GM19324 (cell line): ENCODE measurements at regions not wholly inside any gene's neighbourhood (a gene's known extent, or its start where the extent isn't known, plus 50 kb on each side); places are given as distances from the start of the nearest gene placed in this dataset.
"Not testable (repeated sequence)": the region's sequence is repeated elsewhere in the genome, so short reads cannot be mapped to it uniquely, and the experiment has no call there.

Experiments
- ATAC-seq: cut with Tn5 transposase; IDR thresholded peaks from one replicate; pipeline ENCODE4 v1.9.1; 2021; ENCODE audit warnings: mild to moderate bottlenecking, moderate library complexity; ENCODE audit not compliant: unreplicated experiment, low FRiP score

GRCh38 chr2:82339805-82340204 is 2035.3 kb upstream of the LRRTM1 start:
- ATAC-seq, result no peak

GRCh38 chr2:82333697-82334096 is 2029.1 kb upstream of the LRRTM1 start:
- no peak for ATAC-seq

GRCh38 chr2:82330155-82330554 is 2025.6 kb upstream of the LRRTM1 start:
- ATAC-seq, result no peak

- not testable (repeated sequence) for ATAC-seq
Observed at GRCh38 chr2:82326180-82326767, 2021.7 kb upstream of the LRRTM1 start.

- ATAC-seq, result no peak
Observed at GRCh38 chr2:82320296-82320695, 2015.7 kb upstream of the LRRTM1 start.

GRCh38 chr2:82317012-82317411 is 2012.5 kb upstream of the LRRTM1 start:
- no peak for ATAC-seq

GRCh38 chr2:82316586-82316985 is 2012.0 kb upstream of the LRRTM1 start:
- ATAC-seq, result no peak

- no peak for ATAC-seq
Observed at GRCh38 chr2:82314836-82315472, 2010.4 kb upstream of the LRRTM1 start.

- ATAC-seq, result no peak
Observed at GRCh38 chr2:82307511-82307910, 2003.0 kb upstream of the LRRTM1 start.

- ATAC-seq, result no peak
Observed at GRCh38 chr2:82301506-82301905, 1997.0 kb upstream of the LRRTM1 start.

GRCh38 chr2:82289446-82289845 is 1984.9 kb upstream of the LRRTM1 start:
- no peak for ATAC-seq

- no peak for ATAC-seq
Observed at GRCh38 chr2:82283075-82283474, 1978.5 kb upstream of the LRRTM1 start.

GRCh38 chr2:82282111-82282882 is 1977.7 kb upstream of the LRRTM1 start:
- no peak for ATAC-seq

GRCh38 chr2:82279367-82279766 is 1974.8 kb upstream of the LRRTM1 start:
- no peak for ATAC-seq

GRCh38 chr2:82278416-82278815 is 1973.9 kb upstream of the LRRTM1 start:
- ATAC-seq, result no peak

- ATAC-seq, result no peak
Observed at GRCh38 chr2:82275599-82275998, 1971.0 kb upstream of the LRRTM1 start.

GRCh38 chr2:82268446-82268845 is 1963.9 kb upstream of the LRRTM1 start:
- ATAC-seq, result no peak

- no peak for ATAC-seq
Observed at GRCh38 chr2:82260521-82260920, 1956.0 kb upstream of the LRRTM1 start.

- no peak for ATAC-seq
Observed at GRCh38 chr2:82259551-82259950, 1955.0 kb upstream of the LRRTM1 start.

- no peak for ATAC-seq
Observed at GRCh38 chr2:82257796-82258555, 1953.4 kb upstream of the LRRTM1 start.
